ENCODE measurements at regions not wholly inside any gene's neighbourhood (a gene's known extent, or its start where the extent isn't known, plus 50 kb on each side); places are given as distances from the start of the nearest gene placed in this dataset.

DNA sequence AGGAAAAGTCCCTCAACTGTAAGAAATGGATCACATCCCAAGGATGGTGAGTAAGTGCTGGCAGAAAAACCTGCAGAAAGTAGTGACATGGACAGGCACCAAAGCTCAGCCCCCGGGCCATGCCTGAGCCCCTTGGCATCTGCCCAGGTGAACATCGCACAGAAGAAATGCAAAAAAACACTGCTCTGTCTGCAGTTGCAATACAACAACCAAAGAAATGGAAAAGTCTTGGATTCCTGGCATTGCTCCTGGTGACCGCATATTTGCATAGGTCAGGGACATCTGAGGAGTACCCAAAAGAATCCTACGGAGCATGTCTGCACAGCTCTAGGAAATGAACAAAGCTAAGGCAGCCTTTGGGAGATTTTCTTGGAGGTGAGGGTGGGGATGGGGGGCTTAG lies 63.1 kb upstream of the PTPRT start:
- TF ChIP-seq ZNF615 (CRISPR knock-in tag; IDR thresholded peaks at IDR 0.05; ENCODE audit: borderline replicate concordance), result no peak
- no peak for TF ChIP-seq ZNF274 (CRISPR knock-in tag; IDR thresholded peaks at IDR 0.05)
- no peak for TF ChIP-seq ZNF709 (CRISPR knock-in tag; IDR thresholded peaks at IDR 0.05)
- TF ChIP-seq SUZ12 (IDR thresholded peaks at IDR 0.05; ENCODE audit: low read depth, low read length), result no peak
- TF ChIP-seq, protein P1, sequence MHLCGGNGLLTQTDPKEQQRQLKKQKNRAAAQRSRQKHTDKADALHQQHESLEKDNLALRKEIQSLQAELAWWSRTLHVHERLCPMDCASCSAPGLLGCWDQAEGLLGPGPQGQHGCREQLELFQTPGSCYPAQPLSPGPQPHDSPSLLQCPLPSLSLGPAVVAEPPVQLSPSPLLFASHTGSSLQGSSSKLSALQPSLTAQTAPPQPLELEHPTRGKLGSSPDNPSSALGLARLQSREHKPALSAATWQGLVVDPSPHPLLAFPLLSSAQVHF (CRISPR knock-in tag; IDR thresholded peaks at IDR 0.05), result no peak
- TF ChIP-seq, protein P2, sequence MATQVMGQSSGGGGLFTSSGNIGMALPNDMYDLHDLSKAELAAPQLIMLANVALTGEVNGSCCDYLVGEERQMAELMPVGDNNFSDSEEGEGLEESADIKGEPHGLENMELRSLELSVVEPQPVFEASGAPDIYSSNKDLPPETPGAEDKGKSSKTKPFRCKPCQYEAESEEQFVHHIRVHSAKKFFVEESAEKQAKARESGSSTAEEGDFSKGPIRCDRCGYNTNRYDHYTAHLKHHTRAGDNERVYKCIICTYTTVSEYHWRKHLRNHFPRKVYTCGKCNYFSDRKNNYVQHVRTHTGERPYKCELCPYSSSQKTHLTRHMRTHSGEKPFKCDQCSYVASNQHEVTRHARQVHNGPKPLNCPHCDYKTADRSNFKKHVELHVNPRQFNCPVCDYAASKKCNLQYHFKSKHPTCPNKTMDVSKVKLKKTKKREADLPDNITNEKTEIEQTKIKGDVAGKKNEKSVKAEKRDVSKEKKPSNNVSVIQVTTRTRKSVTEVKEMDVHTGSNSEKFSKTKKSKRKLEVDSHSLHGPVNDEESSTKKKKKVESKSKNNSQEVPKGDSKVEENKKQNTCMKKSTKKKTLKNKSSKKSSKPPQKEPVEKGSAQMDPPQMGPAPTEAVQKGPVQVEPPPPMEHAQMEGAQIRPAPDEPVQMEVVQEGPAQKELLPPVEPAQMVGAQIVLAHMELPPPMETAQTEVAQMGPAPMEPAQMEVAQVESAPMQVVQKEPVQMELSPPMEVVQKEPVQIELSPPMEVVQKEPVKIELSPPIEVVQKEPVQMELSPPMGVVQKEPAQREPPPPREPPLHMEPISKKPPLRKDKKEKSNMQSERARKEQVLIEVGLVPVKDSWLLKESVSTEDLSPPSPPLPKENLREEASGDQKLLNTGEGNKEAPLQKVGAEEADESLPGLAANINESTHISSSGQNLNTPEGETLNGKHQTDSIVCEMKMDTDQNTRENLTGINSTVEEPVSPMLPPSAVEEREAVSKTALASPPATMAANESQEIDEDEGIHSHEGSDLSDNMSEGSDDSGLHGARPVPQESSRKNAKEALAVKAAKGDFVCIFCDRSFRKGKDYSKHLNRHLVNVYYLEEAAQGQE (IDR thresholded peaks at IDR 0.05; ENCODE audit: borderline replicate concordance in 1 of 2, low read depth in 1 of 2, low read length in 2 of 2), result no peak
- TF ChIP-seq ZNF24 (IDR thresholded peaks at IDR 0.05), result no peak
- TF ChIP-seq NFE2L1 (CRISPR knock-in tag; IDR thresholded peaks at IDR 0.05; ENCODE audit: borderline replicate concordance), result no peak

All from HepG2 (cell line).